ENCODE measurements at regions not wholly inside any gene's neighbourhood (a gene's known extent, or its start where the extent isn't known, plus 50 kb on each side); places are given as distances from the start of the nearest gene placed in this dataset.

GRCh38 chr4:130901321-130901720 lies 1805.4 kb downstream of the C4orf33 start:
- no peak for ATAC-seq (ENCODE audit: low read depth)
- H3K4me3 Mint-ChIP-seq, result no peak overlapping the region

GRCh38 chr4:130922955-130923354 lies 1827.0 kb downstream of the C4orf33 start:
- Mint-ChIP-seq H3K9me3 (ENCODE audit: insufficient read depth) (peaks cover 2% of the 10 kb centered on the region), H3K27me3 (no peaks in the 10 kb centered on the region), H3K4me3 (no peak overlapping the region), H3K4me1 (no peaks in the 10 kb centered on the region), H3K27ac (no peak overlapping the region)
- Histone ChIP-seq H3K27me3 (replicated peaks in 1 of 4; ENCODE audit: control extremely low read depth in 1 of 4, control insufficient read depth in 3 of 4, insufficient read depth in 4 of 4, low read length in 3 of 4) (no peaks in the 10 kb centered on the region), H3K9ac (ENCODE audit: low read length) (no peak overlapping the region), H2AFZ (ENCODE audit: insufficient read depth, low read depth, low read length, poor library complexity, severe bottlenecking) (no peak overlapping the region), H3K4me1 (ENCODE audit: control insufficient read depth in 2 of 2, insufficient read depth in 2 of 2, low read length in 2 of 2) (no peaks in the 10 kb centered on the region), H3K4me3 (ENCODE audit: control extremely low read depth in 1 of 5, extremely low read depth in 1 of 5, insufficient read depth in 1 of 5, low read depth in 2 of 5, low read length in 4 of 5) (no peak overlapping the region), H3K4me2 (replicated peaks; ENCODE audit: low read depth, low read length, poor library complexity, severe bottlenecking) (no peak overlapping the region), H3K79me2 (ENCODE audit: control insufficient read depth, insufficient read depth, low read length) (no peaks in the 10 kb centered on the region), H3K9me3 (ENCODE audit: control extremely low read depth in 1 of 3, control insufficient read depth in 2 of 3, insufficient read depth in 1 of 3, low read length in 2 of 3) (peaks cover 0 to 6% (median 3%) of the 10 kb centered on the region in 3 donors), H4K20me1 (ENCODE audit: control insufficient read depth, insufficient read depth, low read length, poor library complexity, severe bottlenecking) (no peaks in the 10 kb centered on the region), H3K36me3 (replicated peaks in 1 of 2; ENCODE audit: control extremely low read depth in 1 of 2, control insufficient read depth in 1 of 2, extremely low read depth in 1 of 2, insufficient read depth in 2 of 2, low read length in 1 of 2) (no peaks in the 10 kb centered on the region), H3K27ac (ENCODE audit: low read length in 2 of 2) (no peak overlapping the region)
- CTCF ChIA-PET, result no interaction called here
- intact Hi-C loops (cut with micrococcal nuclease), result no loop called here
- no peak for ATAC-seq (ENCODE audit: low read depth)
- POLR2A ChIA-PET, result no interaction called here
- 79% methylated on average over 2 of the region's 2 CpGs for WGBS (ENCODE audit: insufficient coverage)
- TF ChIP-seq EZH2 (IDR thresholded peaks at IDR 0.05; ENCODE audit: borderline replicate concordance, insufficient read depth, low read depth, low read length, poor library complexity, severe bottlenecking) (no peak), CTCF (IDR thresholded peaks at IDR 0.05) (no peak)
- no peak for DNase-seq

More at GRCh38 chr4:130901321-130901720, 1805.4 kb downstream of the C4orf33 start:
- Histone ChIP-seq H3K9ac (ENCODE audit: low read length) (no peak overlapping the region), H3K27me3 (replicated peaks in 1 of 4; ENCODE audit: control extremely low read depth in 1 of 4, control insufficient read depth in 3 of 4, insufficient read depth in 4 of 4, low read length in 3 of 4) (no peaks in the 10 kb centered on the region), H3K9me3 (ENCODE audit: control extremely low read depth in 1 of 3, control insufficient read depth in 2 of 3, insufficient read depth in 1 of 3, low read length in 2 of 3) (no peaks in the 10 kb centered on the region), H3K4me3 (ENCODE audit: control extremely low read depth in 1 of 5, extremely low read depth in 1 of 5, insufficient read depth in 1 of 5, low read depth in 2 of 5, low read length in 4 of 5) (no peak overlapping the region), H3K4me1 (ENCODE audit: control insufficient read depth in 2 of 2, insufficient read depth in 2 of 2, low read length in 2 of 2) (no peaks in the 10 kb centered on the region), H3K4me2 (replicated peaks; ENCODE audit: low read depth, low read length, poor library complexity, severe bottlenecking) (no peak overlapping the region), H4K20me1 (ENCODE audit: control insufficient read depth, insufficient read depth, low read length, poor library complexity, severe bottlenecking) (no peaks in the 10 kb centered on the region), H3K79me2 (ENCODE audit: control insufficient read depth, insufficient read depth, low read length) (no peaks in the 10 kb centered on the region), H3K36me3 (replicated peaks in 1 of 2; ENCODE audit: control extremely low read depth in 1 of 2, control insufficient read depth in 1 of 2, extremely low read depth in 1 of 2, insufficient read depth in 2 of 2, low read length in 1 of 2) (no peaks in the 10 kb centered on the region), H2AFZ (ENCODE audit: insufficient read depth, low read depth, low read length, poor library complexity, severe bottlenecking) (no peak overlapping the region), H3K27ac (ENCODE audit: low read length in 2 of 2) (no peak overlapping the region)
- CTCF ChIA-PET, result no interaction called here
- H3K4me1 Mint-ChIP-seq, result no peaks in the 10 kb centered on the region
- no peaks in the 10 kb centered on the region for H3K27me3 Mint-ChIP-seq
- no peaks in the 10 kb centered on the region for H3K9me3 Mint-ChIP-seq (ENCODE audit: insufficient read depth)
- no peak for DNase-seq
- WGBS (ENCODE audit: insufficient coverage), result 47% methylated on average over 3 of the region's 5 CpGs
- TF ChIP-seq CTCF (IDR thresholded peaks at IDR 0.05), result no peak
- no peak for TF ChIP-seq EZH2 (IDR thresholded peaks at IDR 0.05; ENCODE audit: borderline replicate concordance, insufficient read depth, low read depth, low read length, poor library complexity, severe bottlenecking)
- no peak overlapping the region for H3K27ac Mint-ChIP-seq
- intact Hi-C loops (cut with micrococcal nuclease), result no loop called here
- POLR2A ChIA-PET, result no interaction called here

All from B cell (primary cell).